ENCODE measurements at regions not wholly inside any gene's neighbourhood (a gene's known extent, or its start where the extent isn't known, plus 50 kb on each side); places are given as distances from the start of the nearest gene placed in this dataset.

- Histone ChIP-seq H3K9me2 (ENCODE audit: low read depth, low read length) (no peaks in the 10 kb centered on the region), H3K27ac (ENCODE audit: low read depth, low read length, poor library complexity, severe bottlenecking) (no peak overlapping the region), H3K4me3 (ENCODE audit: low read depth, low read length, poor library complexity, severe bottlenecking) (no peak overlapping the region), H3K4me1 (ENCODE audit: insufficient read depth, low read length, severe bottlenecking) (no peaks in the 10 kb centered on the region), H2AFZ (ENCODE audit: low read length) (no peak overlapping the region), H4K20me1 (ENCODE audit: insufficient read depth, low read length) (no peaks in the 10 kb centered on the region), H3K9me3 (ENCODE audit: low read length) (no peaks in the 10 kb centered on the region), H3F3A (ENCODE audit: insufficient read depth, low read length) (no peaks in the 10 kb centered on the region), H3K27me3 (ENCODE audit: insufficient read depth, low read length) (no peaks in the 10 kb centered on the region), H3K9ac (ENCODE audit: low read length) (no peak overlapping the region), H3K4me2 (ENCODE audit: low read length) (no peak overlapping the region), H3K79me2 (ENCODE audit: insufficient read depth, low read length) (no peaks in the 10 kb centered on the region), H3K36me3 (ENCODE audit: insufficient read depth, low read length) (no peaks in the 10 kb centered on the region)
- TF ChIP-seq CTCF (IDR thresholded peaks at IDR 0.05; ENCODE audit: low read length) (no peak), EZH2 (IDR thresholded peaks at IDR 0.05; ENCODE audit: borderline replicate concordance, low read length) (no peak)
Measured at GRCh38 chr1:82810601-82811000, 1009.9 kb downstream of the ADGRL2 start.

- H3F3A ChIP-seq (ENCODE audit: insufficient read depth, low read length) = no peaks in the 10 kb centered on the region
- H3K79me2 ChIP-seq (ENCODE audit: insufficient read depth, low read length) = no peaks in the 10 kb centered on the region
- H3K4me1 ChIP-seq (ENCODE audit: insufficient read depth, low read length, severe bottlenecking) = no peaks in the 10 kb centered on the region
- no peak for TF ChIP-seq EZH2 (IDR thresholded peaks at IDR 0.05; ENCODE audit: borderline replicate concordance, low read length)
- no peak for TF ChIP-seq CTCF (IDR thresholded peaks at IDR 0.05; ENCODE audit: low read length)
- no peak overlapping the region for H3K9ac ChIP-seq (ENCODE audit: low read length)
- H3K9me2 ChIP-seq (ENCODE audit: low read depth, low read length) = no peaks in the 10 kb centered on the region
- H3K4me3 ChIP-seq (ENCODE audit: low read depth, low read length, poor library complexity, severe bottlenecking) = no peak overlapping the region
- H3K27ac ChIP-seq (ENCODE audit: low read depth, low read length, poor library complexity, severe bottlenecking) = no peak overlapping the region
- no peaks in the 10 kb centered on the region for H3K9me3 ChIP-seq (ENCODE audit: low read length)
- H3K36me3 ChIP-seq (ENCODE audit: insufficient read depth, low read length) = no peaks in the 10 kb centered on the region
- H2AFZ ChIP-seq (ENCODE audit: low read length) = no peak overlapping the region
- no peaks in the 10 kb centered on the region for H3K27me3 ChIP-seq (ENCODE audit: insufficient read depth, low read length)
- H4K20me1 ChIP-seq (ENCODE audit: insufficient read depth, low read length) = no peaks in the 10 kb centered on the region
- no peak overlapping the region for H3K4me2 ChIP-seq (ENCODE audit: low read length)
Measured at GRCh38 chr1:82807563-82807962, 1006.8 kb downstream of the ADGRL2 start.

GRCh38 chr1:82806133-82806532 is 1005.4 kb downstream of the ADGRL2 start:
- no peaks in the 10 kb centered on the region for H3K79me2 ChIP-seq (ENCODE audit: insufficient read depth, low read length)
- no peaks in the 10 kb centered on the region for H3K36me3 ChIP-seq (ENCODE audit: insufficient read depth, low read length)
- no peaks in the 10 kb centered on the region for H3K4me1 ChIP-seq (ENCODE audit: insufficient read depth, low read length, severe bottlenecking)
- no peak overlapping the region for H3K4me3 ChIP-seq (ENCODE audit: low read depth, low read length, poor library complexity, severe bottlenecking)
- H3K27me3 ChIP-seq (ENCODE audit: insufficient read depth, low read length) = no peaks in the 10 kb centered on the region
- no peak overlapping the region for H2AFZ ChIP-seq (ENCODE audit: low read length)
- no peak for TF ChIP-seq EZH2 (IDR thresholded peaks at IDR 0.05; ENCODE audit: borderline replicate concordance, low read length)
- no peak for TF ChIP-seq CTCF (IDR thresholded peaks at IDR 0.05; ENCODE audit: low read length)
- H3K9me2 ChIP-seq (ENCODE audit: low read depth, low read length) = no peaks in the 10 kb centered on the region
- no peak overlapping the region for H3K27ac ChIP-seq (ENCODE audit: low read depth, low read length, poor library complexity, severe bottlenecking)
- no peak overlapping the region for H3K4me2 ChIP-seq (ENCODE audit: low read length)
- H4K20me1 ChIP-seq (ENCODE audit: insufficient read depth, low read length) = no peaks in the 10 kb centered on the region
- H3K9ac ChIP-seq (ENCODE audit: low read length) = no peak overlapping the region
- no peaks in the 10 kb centered on the region for H3F3A ChIP-seq (ENCODE audit: insufficient read depth, low read length)
- H3K9me3 ChIP-seq (ENCODE audit: low read length) = no peaks in the 10 kb centered on the region
